Retinal pigment epithelial cell (primary cell): ENCODE measurements at regions not wholly inside any gene's neighbourhood (a gene's known extent, or its start where the extent isn't known, plus 50 kb on each side); places are given as distances from the start of the nearest gene placed in this dataset.

Source experiments
- DNase-seq: peaks from one replicate; pipeline ENCODE4 v3.0.0-alpha.2; 2010; ENCODE audit warnings: low read depth
- H3K4me3 ChIP-seq: 2 replicates; pipeline ENCODE4 v1.5.1; 2011; ENCODE audit warnings: mild to moderate bottlenecking, low read length, control low read depth, moderate library complexity
- TF ChIP-seq, protein P1 (sequence below): conservative IDR thresholded peaks from 2 replicates; pipeline ENCODE4 v1.5.1; 2011; ENCODE audit warnings: low read depth, low read length, control low read depth, inconsistent platforms

DNA sequence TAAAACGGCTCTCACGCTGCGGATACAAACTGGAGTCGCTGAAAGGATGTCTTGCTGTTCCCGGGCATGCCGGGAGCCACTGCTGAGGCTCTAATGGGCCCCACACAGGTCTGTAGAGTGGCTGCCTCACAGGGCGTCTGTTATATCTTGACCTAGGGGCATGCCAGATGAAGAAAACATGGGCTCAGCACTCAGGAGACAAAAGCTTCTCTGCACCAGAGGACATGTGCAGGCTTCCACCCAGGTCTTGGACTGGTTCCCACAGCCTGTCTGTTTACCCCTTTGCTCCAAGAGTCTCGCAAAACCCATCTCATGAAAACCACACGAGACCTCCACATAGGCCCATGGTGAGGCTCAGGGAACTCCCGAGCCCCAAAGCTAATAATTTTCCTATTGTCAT lies 134.2 kb downstream of the RPS29 start:
- TF ChIP-seq, protein P1, sequence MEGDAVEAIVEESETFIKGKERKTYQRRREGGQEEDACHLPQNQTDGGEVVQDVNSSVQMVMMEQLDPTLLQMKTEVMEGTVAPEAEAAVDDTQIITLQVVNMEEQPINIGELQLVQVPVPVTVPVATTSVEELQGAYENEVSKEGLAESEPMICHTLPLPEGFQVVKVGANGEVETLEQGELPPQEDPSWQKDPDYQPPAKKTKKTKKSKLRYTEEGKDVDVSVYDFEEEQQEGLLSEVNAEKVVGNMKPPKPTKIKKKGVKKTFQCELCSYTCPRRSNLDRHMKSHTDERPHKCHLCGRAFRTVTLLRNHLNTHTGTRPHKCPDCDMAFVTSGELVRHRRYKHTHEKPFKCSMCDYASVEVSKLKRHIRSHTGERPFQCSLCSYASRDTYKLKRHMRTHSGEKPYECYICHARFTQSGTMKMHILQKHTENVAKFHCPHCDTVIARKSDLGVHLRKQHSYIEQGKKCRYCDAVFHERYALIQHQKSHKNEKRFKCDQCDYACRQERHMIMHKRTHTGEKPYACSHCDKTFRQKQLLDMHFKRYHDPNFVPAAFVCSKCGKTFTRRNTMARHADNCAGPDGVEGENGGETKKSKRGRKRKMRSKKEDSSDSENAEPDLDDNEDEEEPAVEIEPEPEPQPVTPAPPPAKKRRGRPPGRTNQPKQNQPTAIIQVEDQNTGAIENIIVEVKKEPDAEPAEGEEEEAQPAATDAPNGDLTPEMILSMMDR = no peak
- no peak for DNase-seq
- no peak overlapping the region for H3K4me3 ChIP-seq

DNA sequence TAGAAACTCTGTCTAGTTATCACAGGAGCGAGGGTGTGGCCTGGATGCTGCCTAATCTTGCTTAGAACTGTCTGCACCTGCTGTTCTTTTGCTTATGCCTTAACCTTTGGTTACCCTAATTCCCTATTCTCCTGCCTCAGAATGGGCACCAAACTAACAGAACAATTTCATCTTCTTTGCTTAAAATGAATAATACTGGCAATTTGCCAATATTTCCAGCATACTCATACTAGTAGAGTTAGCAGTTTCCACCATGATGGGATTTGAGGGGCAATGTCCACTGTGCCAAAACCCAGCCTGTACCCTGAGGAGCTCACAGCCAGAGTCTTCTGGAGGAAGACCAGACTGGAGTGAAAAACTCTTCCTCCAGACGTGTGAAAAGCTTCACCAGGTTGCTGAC lies 136.4 kb downstream of the RPS29 start:
- no peak for DNase-seq
- TF ChIP-seq, protein P1 = no peak
- no peak overlapping the region for H3K4me3 ChIP-seq

DNA sequence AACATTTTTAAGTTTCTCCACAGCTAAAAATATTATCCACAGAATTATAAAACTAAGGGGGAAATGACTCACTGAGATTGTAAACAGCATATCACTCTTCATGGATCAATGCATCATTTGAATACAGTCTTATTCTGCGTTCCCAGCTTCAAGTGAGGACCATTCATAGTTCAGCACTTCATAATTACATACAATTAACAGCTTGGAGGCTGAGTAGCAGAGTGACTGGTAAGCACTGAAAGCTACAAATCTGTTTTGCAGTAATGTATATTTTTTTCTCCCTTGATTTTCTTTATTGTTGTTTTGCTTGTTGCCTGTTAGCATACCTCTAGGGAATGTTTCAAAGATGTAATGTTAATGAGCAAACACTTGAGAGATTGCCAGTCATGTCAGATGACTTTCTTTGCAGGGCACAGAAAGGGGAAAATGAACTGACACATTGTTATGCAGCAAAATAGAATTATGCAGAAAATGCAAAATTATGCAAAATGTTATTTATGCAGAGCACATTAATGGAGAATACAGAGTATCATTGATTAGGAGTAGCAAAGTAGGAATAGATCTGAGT lies 138.6 kb downstream of the RPS29 start:
- no peak for DNase-seq
- TF ChIP-seq, protein P1 = no peak
- no peak overlapping the region for H3K4me3 ChIP-seq

DNA sequence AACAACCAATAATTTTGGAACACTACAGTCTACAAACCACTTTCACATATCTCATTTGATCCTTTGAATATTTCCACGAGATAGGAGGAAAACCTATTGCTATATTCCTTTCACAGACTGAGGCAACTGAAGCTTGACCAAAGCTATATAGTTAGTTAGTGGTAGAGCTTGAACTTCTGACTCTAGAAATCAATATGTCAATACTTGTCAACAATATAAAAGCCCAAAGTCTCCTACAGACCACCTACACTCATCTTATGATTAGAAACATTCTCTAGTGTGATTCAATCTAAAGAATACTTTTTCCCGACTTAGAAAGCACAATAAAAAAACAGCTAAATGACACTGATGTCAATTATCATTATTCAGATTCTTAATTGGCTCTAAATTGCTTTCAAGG lies 139.4 kb downstream of the RPS29 start:
- no peak overlapping the region for H3K4me3 ChIP-seq
- DNase-seq = no peak
- TF ChIP-seq, protein P1 = no peak

DNA sequence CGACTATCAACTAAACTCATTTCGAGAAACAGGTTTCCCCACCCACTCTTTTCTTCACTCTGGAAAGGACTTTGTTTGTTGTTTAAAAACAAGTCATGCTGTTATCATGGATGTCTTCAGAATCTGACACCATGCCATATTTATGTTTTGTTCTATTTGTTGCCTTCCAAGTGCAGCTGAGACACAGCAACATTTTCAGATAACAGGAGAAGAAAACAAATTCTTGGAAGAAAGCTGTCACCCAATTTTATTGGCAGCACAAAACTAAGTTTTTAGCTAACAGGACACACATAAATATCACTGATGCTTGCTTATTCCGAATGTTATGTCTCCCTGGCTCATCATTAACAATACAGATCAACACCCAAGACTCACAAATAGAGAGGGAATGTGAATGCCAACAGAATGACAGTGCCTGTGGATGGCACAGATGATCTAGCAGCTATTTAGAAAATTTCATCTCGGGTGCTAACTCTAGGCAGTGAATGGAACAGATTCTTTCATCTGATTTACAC lies 147.9 kb downstream of the RPS29 start:
- TF ChIP-seq, protein P1 = no peak
- no peak for DNase-seq
- no peak overlapping the region for H3K4me3 ChIP-seq

DNA sequence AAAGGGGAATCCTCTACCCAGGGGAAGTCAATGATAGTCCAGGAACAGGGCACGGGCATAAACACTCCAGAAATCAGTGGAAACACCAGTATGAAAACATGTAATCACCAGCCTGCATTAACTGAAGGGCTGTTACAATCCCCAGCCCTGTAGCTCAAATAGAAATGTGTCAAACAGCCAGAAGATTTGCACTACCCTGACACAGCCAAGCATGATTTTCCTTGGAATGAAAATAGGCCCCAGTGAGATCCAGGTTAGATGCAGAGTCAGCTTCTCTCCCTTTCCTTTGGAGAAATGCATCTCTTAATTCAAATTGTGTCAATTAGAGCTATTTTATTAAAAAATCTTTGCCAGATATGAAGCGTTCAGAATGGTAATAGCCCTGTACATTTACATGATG lies 158.1 kb downstream of the RPS29 start:
- TF ChIP-seq, protein P1 = no peak

DNA sequence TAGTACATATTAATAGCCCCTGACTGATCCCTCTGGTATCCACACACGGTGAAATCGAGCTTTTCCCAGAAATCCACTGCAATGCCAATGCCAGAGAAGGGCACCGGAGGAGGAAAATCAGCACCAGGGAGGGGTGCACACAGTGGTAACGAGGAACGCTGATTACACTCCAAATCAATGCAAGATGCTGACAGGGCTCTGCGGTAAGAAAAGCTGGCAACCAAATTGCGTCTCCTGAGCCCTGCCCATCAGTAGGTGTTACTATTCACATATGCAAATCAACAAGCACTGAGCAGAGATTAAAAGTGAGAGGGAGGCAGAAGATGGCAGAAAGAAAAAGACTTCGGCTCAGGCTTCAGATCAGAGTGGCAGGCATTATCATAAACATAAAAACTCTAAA lies 159.1 kb downstream of the RPS29 start:
- DNase-seq = no peak
- TF ChIP-seq, protein P1 = no peak
- H3K4me3 ChIP-seq = peak overlapping the region; percentile 8

More for the DNA sequence above, 158.1 kb downstream of the RPS29 start:
- DNase-seq = no peak
- no peak overlapping the region for H3K4me3 ChIP-seq
